GM19351 (cell line): ENCODE measurements at regions not wholly inside any gene's neighbourhood (a gene's known extent, or its start where the extent isn't known, plus 50 kb on each side); places are given as distances from the start of the nearest gene placed in this dataset.

Experiments
- ATAC-seq: cut with Tn5 transposase; IDR thresholded peaks from one replicate; pipeline ENCODE4 v1.9.1; 2021; ENCODE audit warnings: mild to moderate bottlenecking, moderate library complexity; ENCODE audit not compliant: unreplicated experiment

- ATAC-seq: no peak
Measured at GRCh38 chr12:108462686-108463085, 52.4 kb upstream of the FICD start.

GRCh38 chr12:108461058-108461660 lies 53.9 kb upstream of the FICD start:
- no peak for ATAC-seq

- no peak for ATAC-seq
Measured at GRCh38 chr12:108459149-108459548, 55.9 kb upstream of the FICD start.

- ATAC-seq: no peak
Measured at GRCh38 chr12:108457734-108458361, 57.2 kb upstream of the FICD start.

- peak; percentile 71 for ATAC-seq
Measured at GRCh38 chr12:108457006-108457733, 57.9 kb upstream of the FICD start.

GRCh38 chr12:108455706-108456105 lies 59.4 kb upstream of the FICD start:
- ATAC-seq: no peak

- no peak for ATAC-seq
Measured at GRCh38 chr12:108454539-108455139, 60.4 kb upstream of the FICD start.

- no peak for ATAC-seq
Measured at GRCh38 chr12:108449478-108449877, 65.6 kb upstream of the FICD start.

GRCh38 chr12:108448246-108448645 lies 66.8 kb upstream of the FICD start:
- no peak for ATAC-seq

GRCh38 chr12:108447168-108447832 lies 67.8 kb upstream of the FICD start:
- no peak for ATAC-seq

GRCh38 chr12:108446766-108447165 lies 68.3 kb upstream of the FICD start:
- no peak for ATAC-seq

- no peak for ATAC-seq
Measured at GRCh38 chr12:108442910-108443309, 72.2 kb upstream of the FICD start.

GRCh38 chr12:108442067-108442466 lies 73.0 kb upstream of the FICD start:
- ATAC-seq: no peak

- ATAC-seq: no peak
Measured at GRCh38 chr12:108441549-108441948, 73.5 kb upstream of the FICD start.

GRCh38 chr12:108440736-108441135 lies 74.3 kb upstream of the FICD start:
- ATAC-seq: no peak

GRCh38 chr12:108438667-108439066 lies 76.4 kb upstream of the FICD start:
- ATAC-seq: no peak

GRCh38 chr12:108432423-108433121 lies 82.5 kb upstream of the FICD start:
- no peak for ATAC-seq

GRCh38 chr12:108430926-108431325 lies 84.2 kb upstream of the FICD start:
- no peak for ATAC-seq

GRCh38 chr12:108430245-108430644 lies 84.8 kb upstream of the FICD start:
- ATAC-seq: no peak

- no peak for ATAC-seq
Measured at GRCh38 chr12:108425238-108425795, 86.2 kb upstream of the CMKLR1 start.
